ENCODE measurements at regions not wholly inside any gene's neighbourhood (a gene's known extent, or its start where the extent isn't known, plus 50 kb on each side); places are given as distances from the start of the nearest gene placed in this dataset.

- H3K36me3 ChIP-seq, result no peaks in the 10 kb centered on the region
- H3K9ac ChIP-seq, result no peak overlapping the region
- Mint-ChIP-seq H3K4me1 (peaks cover 5% of the 10 kb centered on the region), H3K27ac (no peak overlapping the region), H3K36me3 (no peaks in the 10 kb centered on the region), H3K9me3 (no peaks in the 10 kb centered on the region), H3K27me3 (ENCODE audit: insufficient read depth, low read depth) (peaks cover 2% of the 10 kb centered on the region), H3K4me3 (no peak overlapping the region)
- no peak for DNase-seq (ENCODE audit: low spot score)
- no peaks in the 10 kb centered on the region for H3K27me3 ChIP-seq
- H3F3A ChIP-seq (ENCODE audit: low read depth), result no peaks in the 10 kb centered on the region
- H3K4me3 ChIP-seq, result no peak overlapping the region
- no peaks in the 10 kb centered on the region for H3K9me3 ChIP-seq (ENCODE audit: low read depth)
- no peaks in the 10 kb centered on the region for H3K79me2 ChIP-seq (ENCODE audit: low read depth)
- no peak overlapping the region for H3K4me2 ChIP-seq
- no peak overlapping the region for H2AFZ ChIP-seq (replicated peaks)
- no peaks in the 10 kb centered on the region for H3K4me1 ChIP-seq
- H4K20me1 ChIP-seq (ENCODE audit: low read depth), result no peaks in the 10 kb centered on the region
- no peak overlapping the region for H3K27ac ChIP-seq
- TF ChIP-seq EZH2phosphoT487 (IDR thresholded peaks at IDR 0.05) (no peak), CTCF (IDR thresholded peaks at IDR 0.05) (no peak), EZH2 (IDR thresholded peaks at IDR 0.05) (no peak)
These were observed 592.3 kb upstream of the ID2 start for GRCh38 chr2:8089596-8089995.

GRCh38 chr2:8090748-8091700 is 590.8 kb upstream of the ID2 start:
- Mint-ChIP-seq H3K4me1 (peaks cover 5% of the 10 kb centered on the region), H3K4me3 (no peak overlapping the region), H3K36me3 (no peaks in the 10 kb centered on the region), H3K27ac (no peak overlapping the region), H3K9me3 (no peaks in the 10 kb centered on the region), H3K27me3 (ENCODE audit: insufficient read depth, low read depth) (peaks cover 2% of the 10 kb centered on the region)
- H3K36me3 ChIP-seq, result no peaks in the 10 kb centered on the region
- no peak overlapping the region for H2AFZ ChIP-seq (replicated peaks)
- H4K20me1 ChIP-seq (ENCODE audit: low read depth), result no peaks in the 10 kb centered on the region
- H3K4me1 ChIP-seq, result no peaks in the 10 kb centered on the region
- no peak overlapping the region for H3K4me3 ChIP-seq
- H3K79me2 ChIP-seq (ENCODE audit: low read depth), result no peaks in the 10 kb centered on the region
- TF ChIP-seq EZH2 (IDR thresholded peaks at IDR 0.05) (no peak), EZH2phosphoT487 (IDR thresholded peaks at IDR 0.05) (no peak), CTCF (IDR thresholded peaks at IDR 0.05) (no peak)
- H3K27ac ChIP-seq, result no peak overlapping the region
- H3K4me2 ChIP-seq, result no peak overlapping the region
- H3K27me3 ChIP-seq, result no peaks in the 10 kb centered on the region
- no peak overlapping the region for H3K9ac ChIP-seq
- H3F3A ChIP-seq (ENCODE audit: low read depth), result no peaks in the 10 kb centered on the region
- DNase-seq (ENCODE audit: low spot score), result no peak
- H3K9me3 ChIP-seq (ENCODE audit: low read depth), result no peaks in the 10 kb centered on the region

- Histone ChIP-seq H3K4me2 (no peak overlapping the region), H3K36me3 (no peaks in the 10 kb centered on the region), H3K79me2 (ENCODE audit: low read depth) (no peaks in the 10 kb centered on the region), H3F3A (ENCODE audit: low read depth) (no peaks in the 10 kb centered on the region), H3K27me3 (no peaks in the 10 kb centered on the region), H3K9ac (no peak overlapping the region), H3K4me1 (no peaks in the 10 kb centered on the region), H4K20me1 (ENCODE audit: low read depth) (no peaks in the 10 kb centered on the region), H3K27ac (no peak overlapping the region), H3K4me3 (no peak overlapping the region), H3K9me3 (ENCODE audit: low read depth) (no peaks in the 10 kb centered on the region), H2AFZ (replicated peaks) (peak overlapping the region; percentile 7)
- Mint-ChIP-seq H3K4me1 (peaks cover 5% of the 10 kb centered on the region), H3K27me3 (ENCODE audit: insufficient read depth, low read depth) (peaks cover 2% of the 10 kb centered on the region), H3K36me3 (no peaks in the 10 kb centered on the region), H3K27ac (no peak overlapping the region), H3K4me3 (no peak overlapping the region), H3K9me3 (no peaks in the 10 kb centered on the region)
- DNase-seq (ENCODE audit: low spot score), result no peak
- TF ChIP-seq CTCF (IDR thresholded peaks at IDR 0.05), result no peak
- no peak for TF ChIP-seq EZH2phosphoT487 (IDR thresholded peaks at IDR 0.05)
- no peak for TF ChIP-seq EZH2 (IDR thresholded peaks at IDR 0.05)
These were observed 587.3 kb upstream of the ID2 start for GRCh38 chr2:8094526-8094925.
